ENCODE measurements at regions not wholly inside any gene's neighbourhood (a gene's known extent, or its start where the extent isn't known, plus 50 kb on each side); places are given as distances from the start of the nearest gene placed in this dataset.

- no peak for TF ChIP-seq CTCF (IDR thresholded peaks at IDR 0.05)
- no peak for TF ChIP-seq POLR2AphosphoS5 (IDR thresholded peaks at IDR 0.05; ENCODE audit: low read depth, low read length)
- TF ChIP-seq TCF7L2 (IDR thresholded peaks at IDR 0.05; ENCODE audit: low read depth, low read length), result no peak
Measured at GRCh38 chr2:142294225-142294624, 163.4 kb upstream of the LRP1B start.
